ENCODE measurements at regions not wholly inside any gene's neighbourhood (a gene's known extent, or its start where the extent isn't known, plus 50 kb on each side); places are given as distances from the start of the nearest gene placed in this dataset.

DNA sequence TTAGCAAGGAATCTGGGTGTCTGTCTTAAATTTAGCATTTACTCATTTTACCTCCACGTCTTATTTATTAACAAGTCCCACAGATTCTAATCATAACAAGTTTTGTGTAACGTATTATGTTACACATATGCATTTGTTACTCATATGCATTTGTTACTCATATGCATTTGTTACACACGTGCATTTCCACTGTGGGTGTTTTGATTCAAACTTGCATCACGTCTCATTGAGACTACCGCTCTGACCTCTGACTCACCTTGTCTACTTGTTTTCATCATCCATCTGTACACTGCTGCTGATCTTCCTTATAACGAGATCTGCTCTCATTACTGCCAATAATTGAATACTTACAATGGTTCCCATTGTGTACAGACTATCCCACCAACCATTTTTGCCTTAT, 1141.4 kb downstream of the TBL1XR1 start:
- CTCF ChIA-PET (ENCODE audit: low intra/inter-chr PET ratio), result no interaction called here
- Histone ChIP-seq H3K27me3 (ENCODE audit: control insufficient read depth in 2 of 2, insufficient read depth in 2 of 2, low read length in 2 of 2) (no peaks in the 10 kb centered on the region), H3K79me2 (ENCODE audit: control insufficient read depth, insufficient read depth, low read length) (no peaks in the 10 kb centered on the region), H3K36me3 (ENCODE audit: control insufficient read depth, insufficient read depth, low read length) (no peaks in the 10 kb centered on the region), H3K9me3 (replicated peaks; ENCODE audit: control insufficient read depth, insufficient read depth, low read depth, low read length) (no peaks in the 10 kb centered on the region), H2AFZ (ENCODE audit: low read depth, low read length) (no peak overlapping the region), H3K27ac (ENCODE audit: extremely low read depth, low read depth, low read length) (no peak overlapping the region), H3K4me3 (no peak overlapping the region), H3K9ac (ENCODE audit: insufficient read depth in 1 of 2, low read depth in 2 of 2, low read length in 2 of 2) (no peak overlapping the region), H3K4me1 (replicated peaks in 1 of 2; ENCODE audit: control insufficient read depth in 2 of 2, insufficient read depth in 2 of 2, low read length in 2 of 2) (no peaks in the 10 kb centered on the region), H3K9me1 (ENCODE audit: control insufficient read depth, insufficient read depth, low read length) (no peaks in the 10 kb centered on the region), H4K20me1 (replicated peaks; ENCODE audit: control insufficient read depth, insufficient read depth, low read length) (no peaks in the 10 kb centered on the region), H3K4me2 (ENCODE audit: insufficient read depth, low read length) (no peak overlapping the region)
- intact Hi-C loops (cut with micrococcal nuclease) (no loop called here), in situ Hi-C loops (cut with MboI) (no loop called here)
- POLR2A ChIA-PET, result no interaction called here
- FAIRE-seq (no peak), DNase-seq (ENCODE audit: extremely low read depth in 1 of 4, low spot score in 3 of 4) (no peak), ATAC-seq (no peak)
- WGBS (ENCODE audit: insufficient coverage, low coverage, missing lambda C conversion rate), result under 1% methylated on average over 6 of the region's 6 CpGs
- no TSS peak for BruUV-seq (replicated peaks)
- no peak for TF ChIP-seq RBM22 (IDR thresholded peaks at IDR 0.05; ENCODE audit: low read depth, low read length, poor library complexity, severe bottlenecking)
- no peak for TF ChIP-seq PPARD (CRISPR knock-in tag; IDR thresholded peaks at IDR 0.05)
- TF ChIP-seq, protein P1, sequence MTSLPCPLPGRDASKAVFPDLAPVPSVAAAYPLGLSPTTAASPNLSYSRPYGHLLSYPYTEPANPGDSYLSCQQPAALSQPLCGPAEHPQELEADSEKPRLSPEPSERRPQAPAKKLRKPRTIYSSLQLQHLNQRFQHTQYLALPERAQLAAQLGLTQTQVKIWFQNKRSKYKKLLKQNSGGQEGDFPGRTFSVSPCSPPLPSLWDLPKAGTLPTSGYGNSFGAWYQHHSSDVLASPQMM (CRISPR knock-in tag; IDR thresholded peaks at IDR 0.05), result no peak
- TF ChIP-seq NCOR1 (IDR thresholded peaks at IDR 0.05), result no peak
- no peak for TF ChIP-seq E2F4 (CRISPR knock-in tag; IDR thresholded peaks at IDR 0.05; ENCODE audit: low read depth)
- no peak for TF ChIP-seq SRSF1 (IDR thresholded peaks at IDR 0.05; ENCODE audit: low read depth, low read length)
- TF ChIP-seq CHCHD3 (CRISPR knock-in tag; IDR thresholded peaks at IDR 0.05), result no peak
- no peak for TF ChIP-seq MEIS2 (IDR thresholded peaks at IDR 0.05; ENCODE audit: partially characterized antibody)
- TF ChIP-seq STAT5B (CRISPR knock-in tag; IDR thresholded peaks at IDR 0.05), result no peak
- TF ChIP-seq SAFB2 (IDR thresholded peaks at IDR 0.05; ENCODE audit: borderline replicate concordance, low read depth, low read length, severe bottlenecking), result no peak
- no peak for TF ChIP-seq MNT (conservative IDR thresholded peaks at IDR 0.05)
- no peak for TF ChIP-seq ZBTB7A (IDR thresholded peaks at IDR 0.05; ENCODE audit: borderline replicate concordance, control insufficient read depth, low read depth, low read length)

Data from K562 (cell line).